ENCODE measurements at regions not wholly inside any gene's neighbourhood (a gene's known extent, or its start where the extent isn't known, plus 50 kb on each side); places are given as distances from the start of the nearest gene placed in this dataset.
A peak's percentile ranks its signal among the peaks of the same experiment; 100 is the strongest.

GRCh38 chr16:73142053-73142854, 94.3 kb upstream of the ZFHX3 start:
- TF ChIP-seq CTCF (IDR thresholded peaks at IDR 0.05; ENCODE audit: low read depth, low read length, missing control alignments): no peak
- no peak for DNase-seq (ENCODE audit: low read depth)
- H3K4me3 ChIP-seq (ENCODE audit: low read depth, low read length): no peak overlapping the region
- in situ Hi-C loops (cut with HindIII; ENCODE audit: low sequenced_read_pairs): no loop called here

GRCh38 chr16:73140929-73141328, 93.0 kb upstream of the ZFHX3 start:
- no peak for DNase-seq (ENCODE audit: low read depth)
- in situ Hi-C loops (cut with HindIII; ENCODE audit: low sequenced_read_pairs): no loop called here
- TF ChIP-seq CTCF (IDR thresholded peaks at IDR 0.05; ENCODE audit: low read depth, low read length, missing control alignments): no peak
- no peak overlapping the region for H3K4me3 ChIP-seq (ENCODE audit: low read depth, low read length)

GRCh38 chr16:73131156-73131862, 83.4 kb upstream of the ZFHX3 start:
- DNase-seq (ENCODE audit: low read depth): no peak
- in situ Hi-C loops (cut with HindIII; ENCODE audit: low sequenced_read_pairs): no loop called here
- no peak for TF ChIP-seq CTCF (IDR thresholded peaks at IDR 0.05; ENCODE audit: low read depth, low read length, missing control alignments)
- no peak overlapping the region for H3K4me3 ChIP-seq (ENCODE audit: low read depth, low read length)

GRCh38 chr16:73129455-73129854, 81.5 kb upstream of the ZFHX3 start:
- in situ Hi-C loops (cut with HindIII; ENCODE audit: low sequenced_read_pairs): no loop called here
- H3K4me3 ChIP-seq (ENCODE audit: low read depth, low read length): no peak overlapping the region
- TF ChIP-seq CTCF (IDR thresholded peaks at IDR 0.05; ENCODE audit: low read depth, low read length, missing control alignments): no peak
- no peak for DNase-seq (ENCODE audit: low read depth)

- TF ChIP-seq CTCF (IDR thresholded peaks at IDR 0.05; ENCODE audit: low read depth, low read length, missing control alignments): no peak
- DNase-seq (ENCODE audit: low read depth): no peak
- H3K4me3 ChIP-seq (ENCODE audit: low read depth, low read length): no peak overlapping the region
- in situ Hi-C loops (cut with HindIII; ENCODE audit: low sequenced_read_pairs): no loop called here
These were observed 78.6 kb upstream of the ZFHX3 start for GRCh38 chr16:73126525-73126853.

GRCh38 chr16:73125850-73126524, 78.1 kb upstream of the ZFHX3 start:
- peak; percentile 8 for DNase-seq (ENCODE audit: low read depth)
- in situ Hi-C loops (cut with HindIII; ENCODE audit: low sequenced_read_pairs): no loop called here
- TF ChIP-seq CTCF (IDR thresholded peaks at IDR 0.05; ENCODE audit: low read depth, low read length, missing control alignments): no peak
- H3K4me3 ChIP-seq (ENCODE audit: low read depth, low read length): no peak overlapping the region

All from astrocyte of the cerebellum (primary cell).